MM.1S (cell line): ENCODE measurements at regions not wholly inside any gene's neighbourhood (a gene's known extent, or its start where the extent isn't known, plus 50 kb on each side); places are given as distances from the start of the nearest gene placed in this dataset.

Experiments used
- DNase-seq: peaks from one replicate; pipeline ENCODE4 v3.0.0-alpha.2; 2015
- H2AFZ ChIP-seq: fragments of 300-600 bp; sonication (generic); 2 replicates; pipeline ENCODE4 v1.6.0; 2016; ENCODE audit warnings: antibody characterized with exemption, low read length
- H3F3A ChIP-seq: fragments of 300-600 bp; sonication (generic); 2 replicates; pipeline ENCODE4 v1.6.1; 2016; ENCODE audit warnings: mild to moderate bottlenecking, antibody characterized with exemption, low read length, moderate library complexity, mixed read lengths; ENCODE audit not compliant: insufficient read depth
- H3K27ac ChIP-seq: fragments of 300-600 bp; sonication (generic); 2 replicates; pipeline ENCODE4 v1.5.1; 2016; ENCODE audit warnings: mild to moderate bottlenecking, low read length
- H3K27me3 ChIP-seq: fragments of 300-600 bp; sonication (generic); replicated peaks from 2 replicates; pipeline ENCODE4 v1.6.0; 2016; ENCODE audit warnings: low read length; ENCODE audit not compliant: insufficient read depth
- H3K36me3 ChIP-seq: fragments of 300-600 bp; sonication (generic); replicated peaks from 2 replicates; pipeline ENCODE4 v1.6.1; 2016; ENCODE audit warnings: mild to moderate bottlenecking, low read length, mixed read lengths; ENCODE audit not compliant: insufficient read depth
- H3K4me1 ChIP-seq: fragments of 300-600 bp; sonication (generic); 2 replicates; pipeline ENCODE4 v1.6.1; 2016; ENCODE audit warnings: low read length, mixed read lengths
- H3K4me2 ChIP-seq: fragments of 300-600 bp; sonication (generic); 2 replicates; pipeline ENCODE4 v1.6.0; 2016; ENCODE audit warnings: low read depth, low read length
- H3K4me3 ChIP-seq: fragments of 300-600 bp; sonication (generic); 2 replicates; pipeline ENCODE4 v1.5.1; 2016; ENCODE audit warnings: low read length, mixed read lengths
- H3K79me2 ChIP-seq: fragments of 300-600 bp; sonication (generic); 2 replicates; pipeline ENCODE4 v1.6.1; 2016; ENCODE audit warnings: mixed run types, low read length, mixed read lengths
- H3K9ac ChIP-seq: fragments of 300-600 bp; sonication (generic); 2 replicates; pipeline ENCODE4 v1.6.1; 2016; ENCODE audit warnings: low read length, mixed read lengths
- H3K9me2 ChIP-seq: fragments of 300-600 bp; sonication (generic); replicated peaks from 2 replicates; pipeline ENCODE4 v1.6.1; 2016; ENCODE audit warnings: mild to moderate bottlenecking, low read length, mixed read lengths; ENCODE audit not compliant: insufficient read depth
- H3K9me3 ChIP-seq: fragments of 300-600 bp; sonication (generic); replicated peaks from 2 replicates; pipeline ENCODE4 v1.6.1; 2016; ENCODE audit warnings: mild to moderate bottlenecking, low read length, mixed read lengths; ENCODE audit not compliant: insufficient read depth
- H4K20me1 ChIP-seq: fragments of 300-600 bp; sonication (generic); 2 replicates; pipeline ENCODE4 v1.6.1; 2016; ENCODE audit warnings: mild to moderate bottlenecking, low read length, moderate library complexity, mixed read lengths; ENCODE audit not compliant: insufficient read depth
- CTCF ChIP-seq: fragments of 300-600 bp; sonication (generic); IDR thresholded peaks from 2 replicates; pipeline ENCODE4 v1.5.1; 2016; ENCODE audit warnings: antibody characterized with exemption, low read length, mixed read lengths
- EZH2 ChIP-seq: fragments of 300-600 bp; sonication (generic); optimal IDR thresholded peaks from 2 replicates; pipeline ENCODE3; 2017; ENCODE audit warnings: low read depth, mild to moderate bottlenecking, antibody characterized with exemption, low read length, mixed read lengths
- EZH2phosphoT487 ChIP-seq: fragments of 300-600 bp; sonication (generic); IDR thresholded peaks from 2 replicates; pipeline ENCODE4 v1.6.1; 2018; ENCODE audit warnings: antibody characterized with exemption, low read length

GRCh38 chr18:78527984-78528383 is 451.6 kb upstream of the SALL3 start:
- H3F3A ChIP-seq: no peaks in the 10 kb centered on the region
- TF ChIP-seq EZH2: no peak
- no peak for TF ChIP-seq CTCF
- no peak for TF ChIP-seq EZH2phosphoT487
- H2AFZ ChIP-seq: no peak overlapping the region
- H3K4me1 ChIP-seq: no peaks in the 10 kb centered on the region
- no peak for DNase-seq
- H3K4me3 ChIP-seq: no peak overlapping the region
- H3K36me3 ChIP-seq: no peaks in the 10 kb centered on the region
- H3K27me3 ChIP-seq: no peaks in the 10 kb centered on the region
- no peaks in the 10 kb centered on the region for H3K79me2 ChIP-seq
- H4K20me1 ChIP-seq: no peaks in the 10 kb centered on the region
- no peaks in the 10 kb centered on the region for H3K9me2 ChIP-seq
- no peak overlapping the region for H3K27ac ChIP-seq
- H3K9me3 ChIP-seq: no peaks in the 10 kb centered on the region
- H3K4me2 ChIP-seq: no peak overlapping the region
- no peak overlapping the region for H3K9ac ChIP-seq

GRCh38 chr18:78528411-78529258 is 451.0 kb upstream of the SALL3 start:
- Histone ChIP-seq H3K9me3 (no peaks in the 10 kb centered on the region), H3K36me3 (no peaks in the 10 kb centered on the region), H3K4me1 (no peaks in the 10 kb centered on the region), H4K20me1 (no peaks in the 10 kb centered on the region), H3K79me2 (no peaks in the 10 kb centered on the region), H3K9me2 (no peaks in the 10 kb centered on the region), H3K27ac (no peak overlapping the region), H3K9ac (no peak overlapping the region), H3K4me2 (no peak overlapping the region), H3K4me3 (no peak overlapping the region), H2AFZ (no peak overlapping the region), H3F3A (no peaks in the 10 kb centered on the region), H3K27me3 (no peaks in the 10 kb centered on the region)
- TF ChIP-seq CTCF (no peak), EZH2phosphoT487 (no peak), EZH2 (no peak)
- no peak for DNase-seq

- H3K4me3 ChIP-seq: no peak overlapping the region
- no peak overlapping the region for H3K4me2 ChIP-seq
- H4K20me1 ChIP-seq: no peaks in the 10 kb centered on the region
- H3K27ac ChIP-seq: no peak overlapping the region
- no peaks in the 10 kb centered on the region for H3K36me3 ChIP-seq
- no peak overlapping the region for H2AFZ ChIP-seq
- H3K9me2 ChIP-seq: no peaks in the 10 kb centered on the region
- no peaks in the 10 kb centered on the region for H3K9me3 ChIP-seq
- no peak for DNase-seq
- no peaks in the 10 kb centered on the region for H3K79me2 ChIP-seq
- H3K4me1 ChIP-seq: no peaks in the 10 kb centered on the region
- no peaks in the 10 kb centered on the region for H3F3A ChIP-seq
- no peak overlapping the region for H3K9ac ChIP-seq
- no peaks in the 10 kb centered on the region for H3K27me3 ChIP-seq
- TF ChIP-seq EZH2phosphoT487 (no peak), CTCF (no peak), EZH2 (no peak)
These were observed 448.0 kb upstream of the SALL3 start for GRCh38 chr18:78531637-78532036.
